Activated gamma-delta T cell (primary cell): ENCODE measurements at regions not wholly inside any gene's neighbourhood (a gene's known extent, or its start where the extent isn't known, plus 50 kb on each side); places are given as distances from the start of the nearest gene placed in this dataset.
"Not testable (repeated sequence)": the region's sequence is repeated elsewhere in the genome, so short reads cannot be mapped to it uniquely, and the experiment has no call there.

Source experiments
- DNase-seq: peaks from one replicate; lab custom pipeline; 2025; lab: John Stamatoyannopoulos, UW

- DNase-seq: no peak
Observed at GRCh38 chr15:26073430-26074333, 210.6 kb upstream of the ATP10A start.

- no peak for DNase-seq
Observed at GRCh38 chr15:26070095-26070532, 207.0 kb upstream of the ATP10A start.

- no peak for DNase-seq
Observed at GRCh38 chr15:26069231-26069641, 206.1 kb upstream of the ATP10A start.

DNA sequence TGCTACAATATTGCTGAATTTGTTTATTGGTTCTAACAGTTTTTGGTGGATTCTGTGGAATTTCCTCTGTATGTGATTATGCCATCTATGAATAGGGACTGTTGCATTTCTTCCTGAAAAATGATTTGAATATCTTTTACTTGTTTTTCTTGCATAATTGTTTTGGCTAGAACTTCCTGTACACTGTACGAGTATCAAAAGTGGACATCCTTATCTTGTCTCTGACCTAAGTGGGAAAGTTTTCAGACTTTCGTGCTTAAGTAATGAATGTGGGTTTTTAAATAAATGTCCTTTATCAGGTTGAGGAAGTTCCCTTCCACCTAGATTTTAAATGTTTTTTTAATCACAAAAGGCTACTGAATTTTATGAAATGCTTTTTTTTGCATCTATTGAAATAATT lies 203.8 kb upstream of the ATP10A start:
- DNase-seq: no peak

- no peak for DNase-seq
Observed at GRCh38 chr15:26065723-26066122, 202.6 kb upstream of the ATP10A start.

DNA sequence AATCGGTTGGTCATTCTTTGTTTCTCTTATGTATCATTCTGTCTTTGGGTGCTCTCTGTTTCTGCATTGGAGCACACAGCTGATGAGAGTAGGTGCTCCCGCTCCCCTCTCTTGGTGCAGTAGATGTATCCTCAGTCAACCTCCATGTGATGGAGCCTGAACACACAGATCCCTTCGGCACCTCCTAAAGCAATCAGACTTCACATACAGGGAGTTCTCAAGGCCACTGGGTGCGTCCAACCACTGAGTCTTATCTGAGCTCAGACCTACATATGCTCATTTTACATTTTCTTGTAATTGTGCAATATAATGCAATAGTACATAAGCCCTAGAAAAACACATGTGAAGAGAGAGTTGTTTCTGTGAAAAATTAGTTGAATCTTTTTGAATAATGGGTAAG lies 198.1 kb upstream of the ATP10A start:
- no peak for DNase-seq

GRCh38 chr15:26056766-26057165 lies 193.6 kb upstream of the ATP10A start:
- DNase-seq: not testable (repeated sequence)

DNA sequence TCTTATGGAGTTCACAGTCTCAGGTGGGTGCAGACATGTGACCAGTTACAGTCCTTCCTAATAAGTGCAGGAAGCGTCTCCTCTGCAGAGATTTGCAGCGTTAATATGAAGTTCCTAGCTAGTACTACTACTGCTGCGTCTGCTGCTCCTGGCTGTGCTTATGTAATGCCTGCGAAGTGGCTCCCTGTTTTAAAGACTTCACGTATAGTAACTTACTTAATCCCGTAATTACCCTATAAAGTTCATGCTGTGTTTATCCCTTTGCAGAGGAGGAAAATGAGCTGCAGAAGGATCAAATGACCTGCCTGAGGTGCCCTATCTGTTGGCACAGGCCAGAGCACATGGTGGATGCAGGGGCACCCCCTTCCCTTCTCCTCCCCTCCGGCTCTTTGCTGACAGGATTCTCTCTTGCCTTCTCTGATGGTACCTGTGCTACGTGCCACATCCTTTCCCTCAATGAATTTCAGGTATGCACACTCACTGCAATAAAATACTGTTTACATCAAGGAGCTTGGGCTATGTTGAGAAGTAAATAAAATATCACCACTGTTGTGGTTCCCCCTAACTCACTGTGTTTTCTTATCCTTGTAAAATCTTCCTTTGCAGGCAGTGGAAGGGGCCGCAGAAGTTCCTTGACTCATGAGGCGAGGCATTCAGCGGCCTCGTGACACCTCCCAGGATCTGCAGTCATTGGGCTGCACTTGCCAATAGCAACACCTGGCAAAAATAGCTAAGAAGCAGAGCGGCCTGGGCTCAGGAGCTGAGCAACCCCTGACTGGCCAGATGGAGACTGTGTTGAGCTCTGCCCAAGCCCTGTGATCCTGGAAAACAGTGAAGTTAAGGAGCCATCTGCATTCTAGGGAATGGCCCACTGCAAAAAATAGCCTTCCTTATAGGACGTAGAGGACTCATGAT lies 188.9 kb upstream of the ATP10A start:
- no peak for DNase-seq

DNA sequence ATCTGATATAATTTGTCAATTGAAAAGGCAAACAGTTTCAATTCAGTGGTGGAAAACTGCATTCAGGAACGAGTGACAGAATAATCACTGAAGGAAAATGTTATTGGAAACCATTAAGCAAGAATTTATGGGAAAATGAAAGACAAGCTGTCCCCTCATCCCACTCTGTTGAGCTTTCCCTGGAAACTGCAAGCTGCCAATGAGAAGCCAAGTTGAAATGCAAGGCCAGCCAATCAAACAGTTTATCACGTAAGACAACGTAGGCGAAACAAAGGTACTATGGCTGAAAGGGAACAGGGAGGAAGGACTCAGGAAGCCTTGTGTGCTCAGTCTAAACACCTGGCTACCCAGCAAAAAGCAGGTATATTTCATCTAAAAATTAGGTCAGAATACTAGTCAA lies 187.9 kb upstream of the ATP10A start:
- DNase-seq: no peak

- no peak for DNase-seq
Observed at GRCh38 chr15:26049900-26050657, 187.0 kb upstream of the ATP10A start.

- DNase-seq: no peak
Observed at GRCh38 chr15:26048669-26049068, 185.5 kb upstream of the ATP10A start.

- no peak for DNase-seq
Observed at GRCh38 chr15:26045516-26045915, 182.4 kb upstream of the ATP10A start.

DNA sequence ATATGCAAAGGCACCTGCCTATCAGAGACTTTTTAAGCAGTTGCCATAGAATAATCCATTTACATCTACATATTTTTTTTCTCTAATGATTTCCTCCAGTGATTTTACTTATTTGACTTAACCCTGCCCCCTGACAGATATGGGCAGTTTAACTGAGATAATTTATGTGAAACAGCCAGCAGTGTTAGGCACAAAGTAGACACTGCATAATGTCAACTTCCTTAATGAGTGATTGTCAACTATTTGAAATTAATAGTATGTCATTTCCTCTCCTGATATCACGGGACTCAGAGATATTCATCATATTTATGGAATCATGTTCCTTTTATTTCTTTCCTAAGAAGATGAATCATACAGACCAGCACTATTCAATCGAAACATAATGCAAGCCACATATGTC lies 179.9 kb upstream of the ATP10A start:
- no peak for DNase-seq

DNA sequence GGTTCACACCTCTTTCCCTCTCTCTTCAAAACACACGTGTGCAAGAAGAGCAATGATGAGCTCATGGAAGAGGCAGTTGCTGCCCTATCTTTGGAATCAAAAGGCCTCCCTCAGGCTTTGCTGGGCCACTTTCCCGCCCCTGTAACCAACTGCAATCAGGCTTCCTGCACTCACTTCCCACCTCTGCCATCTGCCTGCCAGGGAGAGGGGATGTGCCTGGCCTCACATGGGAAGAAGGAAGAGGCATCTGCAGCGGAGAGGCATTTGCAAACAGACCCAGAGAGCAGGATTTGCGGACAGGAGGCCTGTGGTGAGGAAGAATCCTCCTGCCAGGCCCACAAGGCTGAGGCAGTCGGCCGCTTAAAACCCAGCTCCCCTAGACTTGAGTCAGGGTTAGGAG lies 175.6 kb upstream of the ATP10A start:
- no peak for DNase-seq

DNA sequence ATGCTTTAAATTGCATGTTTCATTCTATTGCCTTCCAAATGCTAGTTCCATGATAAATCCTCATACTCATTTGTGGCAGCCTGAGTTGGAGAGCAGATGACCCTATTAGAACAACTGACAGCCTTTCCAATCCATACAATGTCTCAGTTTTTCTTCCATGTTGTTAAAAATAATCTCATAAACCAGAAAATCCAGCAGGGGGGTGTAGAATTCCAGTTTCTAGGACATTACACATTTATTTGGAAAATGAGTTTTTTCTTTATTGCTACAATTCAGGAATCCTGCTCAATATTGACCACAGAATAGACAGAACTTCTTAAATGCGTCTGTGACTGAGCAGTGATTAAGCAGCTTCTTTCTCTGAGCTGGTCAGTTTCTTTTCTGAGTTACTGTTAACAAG lies 174.2 kb upstream of the ATP10A start:
- DNase-seq: no peak

DNA sequence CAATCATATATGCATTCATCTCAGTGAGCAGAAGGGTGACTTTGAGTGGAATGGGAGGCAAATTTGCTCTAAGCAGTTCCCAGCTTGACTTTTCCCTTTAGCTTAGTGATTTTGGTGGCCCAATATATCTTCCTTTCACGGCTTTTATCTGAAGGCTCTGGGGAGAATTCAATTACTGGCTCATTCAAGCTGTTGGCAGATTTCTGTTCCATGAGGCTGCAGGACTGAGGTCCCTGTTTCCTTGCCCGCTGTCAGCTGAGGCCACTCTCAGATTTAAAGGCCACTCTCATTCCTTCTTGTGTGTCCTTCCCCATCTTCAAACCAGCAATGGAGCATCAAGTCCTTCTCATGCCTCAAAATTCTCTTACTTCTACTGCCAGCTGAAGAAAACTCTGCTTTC lies 170.4 kb upstream of the ATP10A start:
- DNase-seq: no peak

DNA sequence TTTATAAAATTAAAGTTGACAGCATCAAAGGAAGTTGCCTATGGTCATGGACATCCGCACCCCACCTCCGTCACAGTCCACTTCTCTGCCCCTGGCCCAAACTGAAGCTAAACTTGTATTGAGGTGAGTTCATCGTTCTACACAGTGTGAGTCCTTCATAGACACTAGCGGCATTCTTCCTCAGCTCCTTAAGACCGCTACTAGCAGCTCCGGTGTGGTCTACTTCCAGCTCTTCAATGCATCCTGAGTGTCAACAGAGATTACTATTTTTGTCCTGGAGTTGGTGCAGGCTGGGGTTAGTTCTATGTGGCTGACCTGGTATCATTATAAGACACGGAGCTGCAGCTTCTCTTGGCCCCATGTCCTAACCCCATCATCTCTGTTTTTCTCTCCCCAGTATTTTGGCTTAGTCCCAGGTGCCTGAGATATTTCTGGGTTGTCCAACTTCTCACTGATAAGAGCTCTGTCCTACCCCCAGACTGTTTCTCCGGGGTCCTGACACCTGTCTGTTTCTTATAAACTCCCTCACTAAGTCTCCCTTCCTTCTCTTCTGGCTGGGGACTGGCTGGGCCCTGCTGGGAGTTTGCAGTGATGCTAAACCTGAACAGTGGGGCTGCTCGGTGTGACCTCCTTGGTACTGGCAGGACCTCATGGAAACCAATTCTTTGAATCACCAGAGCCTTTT lies 169.2 kb upstream of the ATP10A start:
- no peak for DNase-seq

GRCh38 chr15:26029586-26029985 lies 166.5 kb upstream of the ATP10A start:
- DNase-seq: not testable (repeated sequence)

DNA sequence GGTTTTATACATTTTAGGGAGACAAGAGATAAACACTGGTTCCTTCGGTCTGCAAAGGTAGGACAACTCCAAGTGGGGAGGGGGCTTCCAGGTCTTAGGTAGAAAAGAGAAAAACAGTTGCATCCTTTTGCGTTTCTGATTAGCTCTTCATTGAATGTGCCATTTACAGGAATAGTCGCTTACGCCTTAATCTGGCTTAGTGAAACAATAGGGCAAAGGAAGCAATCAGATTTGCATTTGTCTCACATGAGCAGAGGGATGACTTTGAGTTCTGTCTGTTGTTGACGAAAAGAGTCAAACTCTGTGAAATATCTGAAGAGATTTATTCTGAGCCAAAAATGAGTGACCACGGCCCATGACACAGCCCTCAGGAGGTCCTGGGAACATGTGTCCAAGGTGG lies 166.0 kb upstream of the ATP10A start:
- DNase-seq: no peak

- no peak for DNase-seq
Observed at GRCh38 chr15:26028086-26028740, 165.1 kb upstream of the ATP10A start.

GRCh38 chr15:26026671-26027070 lies 163.5 kb upstream of the ATP10A start:
- not testable (repeated sequence) for DNase-seq
